HG02642 (cell line): ENCODE measurements at regions not wholly inside any gene's neighbourhood (a gene's known extent, or its start where the extent isn't known, plus 50 kb on each side); places are given as distances from the start of the nearest gene placed in this dataset.
"Not testable (repeated sequence)": the region's sequence is repeated elsewhere in the genome, so short reads cannot be mapped to it uniquely, and the experiment has no call there.

ENCODE experiments used
- ATAC-seq: cut with Tn5 transposase; IDR thresholded peaks from one replicate; pipeline ENCODE4 v1.9.1; 2021; ENCODE audit warnings: mild to moderate bottlenecking; ENCODE audit not compliant: unreplicated experiment, poor library complexity

- no peak for ATAC-seq
These were observed 123.2 kb downstream of the ZNF608 start for GRCh38 chr5:124623265-124623664.

- ATAC-seq: no peak
These were observed 123.6 kb downstream of the ZNF608 start for GRCh38 chr5:124622851-124623250.

- no peak for ATAC-seq
These were observed 125.2 kb downstream of the ZNF608 start for GRCh38 chr5:124621279-124621678.

- no peak for ATAC-seq
These were observed 125.7 kb downstream of the ZNF608 start for GRCh38 chr5:124620743-124621142.

GRCh38 chr5:124619121-124619520 lies 127.3 kb downstream of the ZNF608 start:
- no peak for ATAC-seq

GRCh38 chr5:124617787-124618186 lies 128.7 kb downstream of the ZNF608 start:
- ATAC-seq: no peak

- no peak for ATAC-seq
These were observed 131.5 kb downstream of the ZNF608 start for GRCh38 chr5:124614836-124615385.

GRCh38 chr5:124614105-124614504 lies 132.3 kb downstream of the ZNF608 start:
- ATAC-seq: no peak

GRCh38 chr5:124613273-124613953 lies 133.0 kb downstream of the ZNF608 start:
- no peak for ATAC-seq

- no peak for ATAC-seq
These were observed 134.4 kb downstream of the ZNF608 start for GRCh38 chr5:124612023-124612422.

- ATAC-seq: not testable (repeated sequence)
These were observed 135.2 kb downstream of the ZNF608 start for GRCh38 chr5:124611262-124611661.

- ATAC-seq: not testable (repeated sequence)
These were observed 136.8 kb downstream of the ZNF608 start for GRCh38 chr5:124609685-124610084.

GRCh38 chr5:124606543-124606942 lies 139.9 kb downstream of the ZNF608 start:
- ATAC-seq: no peak

- ATAC-seq: no peak
These were observed 140.3 kb downstream of the ZNF608 start for GRCh38 chr5:124606093-124606492.

GRCh38 chr5:124605541-124605940 lies 140.9 kb downstream of the ZNF608 start:
- ATAC-seq: no peak

GRCh38 chr5:124604419-124604818 lies 142.0 kb downstream of the ZNF608 start:
- no peak for ATAC-seq

GRCh38 chr5:124602925-124603650 lies 143.4 kb downstream of the ZNF608 start:
- no peak for ATAC-seq

GRCh38 chr5:124599028-124599973 lies 147.1 kb downstream of the ZNF608 start:
- peak; percentile 58 for ATAC-seq

- ATAC-seq: no peak
These were observed 149.6 kb downstream of the ZNF608 start for GRCh38 chr5:124596595-124597421.

- no peak for ATAC-seq
These were observed 152.5 kb downstream of the ZNF608 start for GRCh38 chr5:124593952-124594351.
